Middle frontal gyrus (tissue), 1 donor: ENCODE measurements at regions not wholly inside any gene's neighbourhood (a gene's known extent, or its start where the extent isn't known, plus 50 kb on each side); places are given as distances from the start of the nearest gene placed in this dataset.

Experiments used
- DNase-seq: peaks from one replicate; pipeline ENCODE4 v3.0.0-alpha.2; 2015; ENCODE audit warnings: low spot score; ENCODE audit errors: extremely low spot score

DNA sequence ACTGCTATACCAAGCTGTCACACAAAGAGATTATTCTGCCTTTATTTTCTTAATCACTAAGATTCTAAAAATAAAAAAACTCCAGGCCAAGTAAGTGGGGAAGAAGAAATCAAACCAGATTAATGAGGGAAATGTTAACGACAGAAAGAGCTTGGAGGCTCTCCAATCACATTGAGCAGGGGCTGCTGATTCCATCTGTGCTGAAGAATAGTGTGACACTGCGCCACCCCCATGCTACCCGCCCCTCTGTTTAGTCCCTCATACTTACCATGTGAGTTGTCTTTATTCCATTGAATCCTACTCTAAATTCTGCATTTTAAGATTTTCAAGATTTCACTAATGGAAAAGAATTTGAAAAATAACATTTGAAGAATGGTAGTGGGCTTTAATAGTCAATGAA lies 998.0 kb upstream of the CDH2 start:
- no peak for DNase-seq

DNA sequence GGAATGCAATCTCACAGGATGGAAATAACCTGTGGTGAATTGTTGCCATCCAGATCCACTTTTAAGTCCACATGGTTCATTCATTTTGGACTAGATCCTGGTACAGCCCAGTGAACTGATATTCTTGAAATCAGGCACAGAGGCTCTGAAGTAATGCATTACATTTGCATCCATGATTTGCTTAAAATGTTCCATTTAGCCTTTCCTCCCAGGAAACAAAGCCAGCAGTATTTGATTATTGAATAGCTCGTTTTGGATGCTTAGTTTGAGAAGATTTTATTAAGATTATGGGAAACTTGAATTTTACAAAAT lies 995.8 kb upstream of the CDH2 start:
- no peak for DNase-seq

DNA sequence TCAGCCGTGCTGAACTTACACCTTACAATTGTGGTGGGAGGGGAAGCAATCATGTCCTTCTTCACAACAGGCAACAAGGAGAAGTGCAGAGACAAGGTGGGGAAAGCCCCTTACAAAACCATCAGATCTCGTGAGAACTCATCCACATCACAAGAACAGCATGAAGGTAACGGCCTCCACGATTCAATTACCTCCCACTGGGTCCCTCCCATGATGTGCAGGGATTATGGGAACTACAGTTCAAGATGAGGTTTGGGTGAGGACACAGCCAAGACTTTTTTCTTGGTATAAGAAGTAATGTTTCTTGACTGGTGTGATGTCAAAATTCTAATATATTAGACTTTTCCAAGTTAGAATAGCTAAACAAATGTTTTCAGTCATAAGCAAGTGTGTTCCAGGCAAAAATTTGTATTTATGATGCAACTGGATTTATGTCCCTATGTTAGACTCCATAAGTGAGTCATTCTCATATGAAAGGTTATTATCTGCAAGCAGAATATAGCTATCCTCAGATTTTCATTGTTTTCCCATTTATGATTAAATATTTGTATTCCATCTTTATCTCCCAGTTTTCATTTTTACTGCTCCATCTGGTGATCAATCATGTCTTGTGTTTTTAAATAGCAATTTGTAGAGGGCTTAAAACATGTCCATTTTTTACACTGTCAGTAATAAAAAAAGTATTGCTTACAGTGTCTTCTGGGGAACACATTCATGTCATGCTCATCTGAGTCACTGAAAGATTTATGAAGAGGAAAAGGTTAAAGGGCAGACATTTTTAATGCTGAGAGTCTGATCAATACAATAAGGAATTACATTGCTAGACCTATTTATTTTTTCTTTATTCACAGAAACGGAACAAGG lies 995.2 kb upstream of the CDH2 start:
- DNase-seq: no peak

- no peak for DNase-seq
Observed at GRCh38 chr18:29169599-29169998, 992.7 kb upstream of the CDH2 start.

DNA sequence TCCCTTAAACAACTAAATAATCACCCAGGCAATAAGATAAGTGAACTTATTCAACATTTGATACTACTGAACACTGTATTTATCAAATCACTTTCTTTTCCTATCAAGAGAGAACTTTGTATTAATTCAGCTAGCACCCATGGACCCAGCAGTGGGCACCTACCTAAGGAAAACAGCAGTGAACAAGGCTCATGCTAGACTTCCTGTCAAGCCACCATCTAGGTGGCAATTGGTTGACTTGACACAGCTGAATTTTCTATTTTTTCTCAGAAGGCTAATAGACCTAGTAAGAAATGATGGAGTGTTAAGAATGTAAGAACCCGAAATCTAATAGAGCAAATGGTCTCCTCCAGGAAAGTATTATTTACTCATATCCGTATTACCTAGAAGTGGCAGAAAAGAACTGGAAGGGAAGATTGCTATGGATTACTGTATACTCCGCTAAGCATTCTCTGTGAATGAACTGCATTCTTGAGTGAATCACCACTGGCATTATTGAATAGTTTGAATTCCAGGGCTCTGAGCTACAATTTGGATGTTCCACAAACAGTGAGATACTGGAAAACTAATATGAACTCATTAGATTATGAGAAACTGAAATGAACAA lies 988.2 kb upstream of the CDH2 start:
- DNase-seq: no peak

DNA sequence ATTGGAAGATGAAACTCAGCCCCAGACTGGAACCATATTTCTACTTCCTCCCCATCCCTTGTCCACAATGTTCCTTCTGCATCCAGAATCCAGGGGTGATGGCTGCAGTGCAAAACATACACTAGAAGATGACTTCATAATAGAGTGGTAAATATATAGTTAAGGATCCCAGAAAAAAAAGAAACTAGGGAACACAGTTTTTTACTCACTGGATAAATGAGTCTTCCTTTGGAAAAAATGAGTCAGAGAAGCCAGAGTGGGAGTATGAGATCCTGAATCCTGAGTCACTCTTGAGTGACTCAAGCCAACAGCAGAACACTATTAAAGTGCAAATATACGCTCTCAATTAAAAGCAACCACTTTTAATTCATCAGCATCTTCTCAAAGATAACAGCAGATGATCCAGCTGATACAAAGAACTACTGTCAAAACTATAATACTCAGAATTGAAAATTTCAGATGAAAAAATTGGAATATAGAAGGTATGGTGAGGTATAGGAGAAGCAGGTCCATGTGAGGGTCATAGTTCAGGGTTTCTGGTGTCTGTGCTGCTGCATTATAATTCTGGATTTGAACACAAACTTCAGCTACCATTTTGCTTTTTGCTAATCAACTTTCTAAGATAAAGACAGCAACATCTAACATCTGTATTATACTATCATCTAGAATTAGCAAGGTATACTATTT lies 987.2 kb upstream of the CDH2 start:
- no peak for DNase-seq

DNA sequence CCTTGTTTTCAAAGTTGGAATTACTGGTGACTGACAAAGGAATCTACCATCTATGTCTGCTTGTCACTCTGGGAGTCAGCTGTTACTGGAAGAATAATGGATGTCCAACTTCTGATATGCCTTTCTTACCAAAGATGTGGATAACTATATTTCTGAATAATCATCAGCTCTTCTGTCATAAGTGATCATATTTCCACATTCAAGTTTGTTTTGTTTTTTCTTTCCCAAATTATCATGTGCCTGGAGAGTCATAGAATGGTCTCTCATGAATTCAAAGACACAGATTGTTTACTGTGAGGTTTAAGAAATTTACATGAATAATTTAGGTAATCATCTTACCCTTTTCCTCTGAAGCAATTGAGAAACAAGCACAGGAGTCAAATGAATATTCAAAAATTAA lies 986.7 kb upstream of the CDH2 start:
- no peak for DNase-seq

DNA sequence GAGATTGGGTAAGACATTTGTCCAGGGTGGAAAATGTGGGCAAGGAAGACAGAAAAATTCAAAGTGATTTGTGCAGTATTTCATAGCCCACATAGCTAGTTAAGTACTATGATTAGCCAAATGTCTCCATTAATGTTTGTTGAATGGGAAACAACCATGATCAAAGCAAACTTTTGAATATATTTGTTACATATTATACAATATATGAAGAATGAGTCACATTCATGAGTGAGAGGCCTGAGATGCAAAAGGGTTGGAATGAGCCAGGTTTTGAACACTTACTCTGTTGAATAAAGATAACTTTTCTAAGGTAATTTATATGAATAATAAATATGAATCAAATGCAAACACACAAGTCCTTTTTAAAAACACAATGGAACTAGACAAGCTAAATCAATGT lies 984.5 kb upstream of the CDH2 start:
- DNase-seq: no peak

GRCh38 chr18:29160170-29160569 lies 983.2 kb upstream of the CDH2 start:
- DNase-seq: no peak

GRCh38 chr18:29157905-29158304 lies 981.0 kb upstream of the CDH2 start:
- DNase-seq: no peak

DNA sequence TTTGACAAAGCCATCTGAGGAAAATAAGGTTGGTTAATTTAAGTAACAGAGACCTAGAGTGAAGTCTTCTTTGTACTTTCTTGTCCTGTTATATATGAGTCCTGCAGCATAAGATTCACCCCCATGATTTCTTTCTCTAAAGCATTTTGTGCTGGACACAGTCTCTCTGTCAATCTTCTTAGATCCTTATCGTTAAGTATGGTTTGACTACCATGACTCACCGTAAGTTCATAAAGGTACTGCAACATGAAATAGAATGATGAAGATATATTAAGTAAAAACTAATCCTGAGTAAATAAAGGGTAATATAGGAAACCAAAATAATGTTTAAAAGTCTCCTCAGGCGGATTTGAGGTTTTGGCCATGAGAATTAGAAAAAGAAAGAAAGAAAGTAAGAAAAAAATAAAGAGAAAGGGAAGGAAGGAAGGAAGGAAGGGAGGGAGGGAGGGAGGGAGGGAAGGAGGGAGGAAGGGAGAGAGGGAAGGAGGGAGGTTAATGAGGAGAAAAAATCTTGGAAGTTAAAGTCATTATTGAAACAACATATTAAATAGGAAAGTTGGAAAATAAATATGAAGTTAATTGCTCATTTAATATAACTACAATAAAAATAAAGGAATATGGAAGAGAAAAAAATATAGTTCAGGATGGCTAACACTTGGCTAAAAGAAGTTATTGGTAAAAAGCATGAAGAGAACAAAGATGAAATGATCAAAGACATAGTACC lies 980.3 kb upstream of the CDH2 start:
- DNase-seq: no peak

- DNase-seq: no peak
Observed at GRCh38 chr18:29156531-29156930, 979.6 kb upstream of the CDH2 start.

DNA sequence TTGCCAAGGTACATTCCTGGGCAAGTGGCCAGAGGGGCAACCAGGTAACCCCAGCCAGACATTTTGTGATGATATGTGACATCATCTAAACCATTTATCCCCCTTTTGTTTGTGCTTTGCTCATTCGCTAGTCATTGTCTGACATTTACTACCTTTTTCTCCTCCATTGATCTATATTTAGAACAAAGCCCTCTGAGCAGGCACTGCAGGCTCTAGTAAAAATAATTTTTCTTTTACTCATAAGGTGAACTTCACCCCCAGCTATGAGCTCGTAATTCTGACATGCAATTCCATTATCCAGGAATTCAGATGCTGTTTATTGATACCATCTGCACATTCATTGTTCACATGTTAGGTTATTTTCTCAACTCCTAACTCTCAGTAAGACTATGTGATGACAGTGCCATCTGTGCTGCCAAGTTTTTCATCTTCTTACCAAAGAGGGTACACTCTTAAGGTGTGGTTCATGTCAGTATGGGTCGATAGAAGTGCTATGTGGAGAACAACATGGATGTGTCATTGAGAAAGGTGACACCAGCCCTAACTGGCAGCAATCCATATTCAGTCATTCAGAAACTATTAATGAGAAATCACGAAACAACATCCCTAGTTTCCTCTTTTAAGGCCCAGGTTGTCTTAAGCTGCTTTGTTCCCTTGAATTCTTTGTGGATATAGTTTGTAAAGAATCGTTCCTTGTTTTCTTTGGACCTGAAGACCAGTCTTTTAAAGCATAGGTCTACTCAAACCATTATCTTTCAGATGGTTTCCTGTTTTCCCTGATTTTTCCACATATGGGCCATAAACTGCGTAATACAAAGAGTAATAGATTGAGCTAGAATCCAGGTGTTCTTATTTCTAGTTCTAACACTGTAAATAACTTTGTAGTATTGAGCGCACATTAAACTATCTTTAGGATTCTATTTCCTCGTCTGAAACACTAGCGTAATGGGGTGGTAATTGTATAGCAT lies 978.1 kb upstream of the CDH2 start:
- no peak for DNase-seq

DNA sequence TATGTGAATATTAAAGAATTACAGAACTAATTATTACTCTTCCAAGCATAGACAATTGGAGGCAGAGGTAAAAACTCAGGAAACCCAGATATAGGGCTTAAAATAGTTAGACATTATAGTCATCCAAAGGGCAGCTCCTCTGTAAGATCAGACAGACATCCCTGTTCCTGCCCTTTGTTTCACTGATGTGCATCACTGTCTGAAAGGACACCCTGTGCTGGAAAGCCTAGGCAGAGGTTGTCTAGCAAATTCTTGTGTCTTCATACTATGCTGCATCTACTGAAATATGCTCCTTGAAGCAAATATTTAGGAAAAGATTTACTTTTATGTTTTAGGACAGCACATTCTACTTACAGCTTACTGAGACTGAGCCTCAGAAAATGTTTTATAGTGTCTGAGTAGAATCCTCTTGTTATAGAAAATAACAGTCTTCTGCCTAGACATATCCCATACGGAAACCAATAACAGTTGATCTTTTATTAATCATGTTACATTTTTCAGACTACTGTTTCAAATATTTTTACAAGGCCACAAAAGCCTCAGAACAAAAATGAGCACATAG lies 977.3 kb upstream of the CDH2 start:
- DNase-seq: no peak

- DNase-seq: no peak
Observed at GRCh38 chr18:29153091-29153490, 976.2 kb upstream of the CDH2 start.

GRCh38 chr18:29147944-29148343 lies 971.0 kb upstream of the CDH2 start:
- DNase-seq: no peak

GRCh38 chr18:29146068-29146467 lies 969.1 kb upstream of the CDH2 start:
- no peak for DNase-seq

- no peak for DNase-seq
Observed at GRCh38 chr18:29140590-29140989, 963.7 kb upstream of the CDH2 start.

DNA sequence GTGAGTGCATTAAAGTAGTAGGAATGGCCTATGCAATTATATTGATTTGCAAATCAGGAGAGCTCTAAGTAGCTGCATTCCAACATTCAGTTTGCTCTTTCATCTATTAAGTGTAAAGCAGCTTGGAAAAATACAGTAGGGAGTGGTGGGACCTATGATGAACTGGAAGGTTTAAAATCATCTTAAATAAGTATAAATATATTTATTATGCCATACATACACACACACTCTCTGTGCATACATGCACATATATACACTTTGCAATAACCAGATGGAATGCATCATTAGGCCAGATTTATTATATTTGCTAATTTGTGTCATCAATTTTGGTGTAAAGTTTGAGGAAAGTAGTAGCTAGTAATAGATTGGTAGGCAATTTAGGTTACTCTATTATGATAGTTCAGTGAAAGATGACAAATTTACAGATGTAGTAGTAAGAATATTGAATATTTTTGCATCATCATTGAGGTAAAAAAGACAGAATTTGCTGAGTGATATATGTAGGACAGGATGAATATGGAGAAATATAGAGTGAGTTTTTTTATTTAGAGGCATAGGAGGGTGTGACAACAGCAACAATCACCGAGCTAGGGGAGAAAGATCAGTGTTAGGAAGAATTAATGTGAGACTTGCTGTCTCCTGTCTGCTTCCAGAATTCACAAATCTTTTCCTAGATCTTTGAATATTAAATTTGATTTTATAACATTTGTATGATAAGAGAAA lies 961.0 kb upstream of the CDH2 start:
- DNase-seq: no peak
